ENCODE measurements at regions not wholly inside any gene's neighbourhood (a gene's known extent, or its start where the extent isn't known, plus 50 kb on each side); places are given as distances from the start of the nearest gene placed in this dataset.

- intact Hi-C loops (cut with micrococcal nuclease; ENCODE audit: unreplicated experiment): no loop called here
- ChIA-PET POLR2A (ENCODE audit: low non-redundant PET) (no interaction called here), CTCF (no interaction called here)
- Histone ChIP-seq H3K27me3 (replicated peaks; ENCODE audit: insufficient read depth, low read depth, low read length, poor library complexity) (no peaks in the 10 kb centered on the region), H3K36me3 (ENCODE audit: insufficient read depth, low read length, poor library complexity, severe bottlenecking) (no peaks in the 10 kb centered on the region), H3K27ac (ENCODE audit: low read depth, low read length, poor library complexity, severe bottlenecking) (no peak overlapping the region), H3K4me1 (ENCODE audit: insufficient read depth, low read length, poor library complexity, severe bottlenecking) (peaks cover 4% of the 10 kb centered on the region), H3K4me3 (ENCODE audit: low read depth, low read length, poor library complexity, severe bottlenecking) (no peak overlapping the region), H3K9me3 (ENCODE audit: low read depth, low read length, poor library complexity, severe bottlenecking) (no peaks in the 10 kb centered on the region)
- no peak for DNase-seq (ENCODE audit: low spot score)
- no TSS peak for BruUV-seq (replicated peaks)
- TF ChIP-seq CTCF (conservative IDR thresholded peaks at IDR 0.05; ENCODE audit: low read depth, low read length): no peak
- TF ChIP-seq EZH2 (IDR thresholded peaks at IDR 0.05; ENCODE audit: borderline replicate concordance, low read depth, low read length, poor library complexity, severe bottlenecking): no peak
Observed at GRCh38 chr1:14522077-14522925, 76.2 kb upstream of the KAZN start.

- no peaks in the 10 kb centered on the region for H3K4me1 ChIP-seq (ENCODE audit: insufficient read depth, low read length, poor library complexity, severe bottlenecking)
- no peak for DNase-seq (ENCODE audit: low spot score)
- no TSS peak for BruUV-seq (replicated peaks)
- ChIA-PET CTCF (no interaction called here), POLR2A (ENCODE audit: low non-redundant PET) (no interaction called here)
- no peaks in the 10 kb centered on the region for H3K9me3 ChIP-seq (ENCODE audit: low read depth, low read length, poor library complexity, severe bottlenecking)
- TF ChIP-seq CTCF (conservative IDR thresholded peaks at IDR 0.05; ENCODE audit: low read depth, low read length) (no peak), EZH2 (IDR thresholded peaks at IDR 0.05; ENCODE audit: borderline replicate concordance, low read depth, low read length, poor library complexity, severe bottlenecking) (no peak)
- H3K4me3 ChIP-seq (ENCODE audit: low read depth, low read length, poor library complexity, severe bottlenecking): no peak overlapping the region
- no peak overlapping the region for H3K27ac ChIP-seq (ENCODE audit: low read depth, low read length, poor library complexity, severe bottlenecking)
- H3K36me3 ChIP-seq (ENCODE audit: insufficient read depth, low read length, poor library complexity, severe bottlenecking): no peaks in the 10 kb centered on the region
- intact Hi-C loops (cut with micrococcal nuclease; ENCODE audit: unreplicated experiment): no loop called here
- no peaks in the 10 kb centered on the region for H3K27me3 ChIP-seq (replicated peaks; ENCODE audit: insufficient read depth, low read depth, low read length, poor library complexity)
Observed at GRCh38 chr1:14522926-14523241, 75.6 kb upstream of the KAZN start.

GRCh38 chr1:14524826-14525636, 73.5 kb upstream of the KAZN start:
- ChIA-PET CTCF (no interaction called here), POLR2A (ENCODE audit: low non-redundant PET) (no interaction called here)
- Histone ChIP-seq H3K4me1 (ENCODE audit: insufficient read depth, low read length, poor library complexity, severe bottlenecking) (no peaks in the 10 kb centered on the region), H3K36me3 (ENCODE audit: insufficient read depth, low read length, poor library complexity, severe bottlenecking) (no peaks in the 10 kb centered on the region), H3K9me3 (ENCODE audit: low read depth, low read length, poor library complexity, severe bottlenecking) (no peaks in the 10 kb centered on the region), H3K27me3 (replicated peaks; ENCODE audit: insufficient read depth, low read depth, low read length, poor library complexity) (no peaks in the 10 kb centered on the region), H3K4me3 (ENCODE audit: low read depth, low read length, poor library complexity, severe bottlenecking) (no peak overlapping the region), H3K27ac (ENCODE audit: low read depth, low read length, poor library complexity, severe bottlenecking) (no peak overlapping the region)
- BruUV-seq (replicated peaks): no TSS peak
- DNase-seq (ENCODE audit: low spot score): no peak
- intact Hi-C loops (cut with micrococcal nuclease; ENCODE audit: unreplicated experiment): no loop called here
- no peak for TF ChIP-seq EZH2 (IDR thresholded peaks at IDR 0.05; ENCODE audit: borderline replicate concordance, low read depth, low read length, poor library complexity, severe bottlenecking)
- no peak for TF ChIP-seq CTCF (conservative IDR thresholded peaks at IDR 0.05; ENCODE audit: low read depth, low read length)

Data from A673 (cell line).